Ascending aorta (tissue), 2 donors: ENCODE measurements at regions not wholly inside any gene's neighbourhood (a gene's known extent, or its start where the extent isn't known, plus 50 kb on each side); places are given as distances from the start of the nearest gene placed in this dataset.

ENCODE experiments used
- DNase-seq, 2 donors: peaks; one replicate each; pipeline ENCODE4 v3.0.0-alpha.2; 2019; ENCODE audit warnings: low spot score in 2 of 2
- H3K27ac ChIP-seq, 2 donors: fragments of 200-600 bp; sonication (generic); one replicate each; pipeline ENCODE4 v1.5.1; 2016 to 2017; ENCODE audit warnings: mild to moderate bottlenecking in 1 of 2
- H3K27me3 ChIP-seq: fragments of 200-600 bp; sonication (generic); one replicate; pipeline ENCODE4 v1.5.1; 2017
- H3K36me3 ChIP-seq, 2 donors: fragments of 200-600 bp; sonication (generic); one replicate each; pipeline ENCODE4 v1.5.1; 2016
- H3K4me1 ChIP-seq, 2 donors: fragments of 200-600 bp; sonication (generic); one replicate each; pipeline ENCODE4 v1.5.1; 2016 to 2017; ENCODE audit warnings: mild to moderate bottlenecking in 1 of 2
- H3K4me3 ChIP-seq, 2 donors: fragments of 200-600 bp; sonication (generic); one replicate each; pipeline ENCODE4 v1.5.1; 2016 to 2017; ENCODE audit warnings: mild to moderate bottlenecking in 1 of 2
- H3K9me3 ChIP-seq, 2 donors: fragments of 200-600 bp; sonication (generic); one replicate each; pipeline ENCODE4 v1.5.1; 2016
- intact Hi-C: fragments of 100-400 bp; cut with DNase I; formaldehyde crosslinking; loops from one replicate; pipeline ENCODE4 v1.15.1; 2023
- TF ChIP-seq, protein P1 (sequence below), 3 experiments: fragments of 200-600 bp in 2 of 3; fragments of 450-650 bp in 1 of 3; sonication (generic) in 2 of 3; IDR thresholded peaks; one replicate each; pipeline ENCODE4 v1.5.1; 2016 to 2019; ENCODE audit warnings: antibody characterized with exemption in 3 of 3, mild to moderate bottlenecking in 1 of 3, moderate library complexity in 1 of 3

DNA sequence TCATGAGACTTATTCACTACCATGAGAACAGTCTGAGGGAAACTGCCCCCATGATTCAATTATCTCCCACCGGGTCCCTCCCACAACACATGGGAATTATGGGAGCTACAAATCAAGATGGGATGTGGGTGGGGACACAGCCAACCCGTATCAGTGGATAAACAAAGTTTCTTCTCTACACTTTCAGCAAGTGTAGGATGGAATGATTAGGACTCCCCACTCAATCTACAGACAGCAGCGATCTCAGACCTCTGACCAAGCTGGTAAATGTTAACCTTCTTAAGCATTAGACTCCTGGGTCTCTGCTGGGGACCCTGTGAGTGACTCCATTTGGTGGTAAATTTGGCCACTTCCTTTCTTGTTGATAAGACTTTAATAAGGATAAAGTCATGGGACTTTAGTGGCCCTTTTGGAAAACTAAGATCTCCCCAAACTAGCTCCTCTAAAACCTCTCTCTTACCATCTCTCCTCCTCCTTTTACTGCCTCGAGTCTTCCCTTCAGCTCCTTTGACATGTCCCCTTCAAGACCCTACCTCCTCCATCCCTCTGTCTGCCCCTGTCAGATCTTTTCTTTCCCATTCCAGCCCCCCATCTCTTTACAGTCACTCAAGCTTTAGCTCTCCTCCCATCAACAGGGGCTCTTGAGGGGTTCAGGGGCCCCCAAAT is 71.9 kb downstream of the MYL12B start:
- DNase-seq, result no peak
- TF ChIP-seq, protein P1, sequence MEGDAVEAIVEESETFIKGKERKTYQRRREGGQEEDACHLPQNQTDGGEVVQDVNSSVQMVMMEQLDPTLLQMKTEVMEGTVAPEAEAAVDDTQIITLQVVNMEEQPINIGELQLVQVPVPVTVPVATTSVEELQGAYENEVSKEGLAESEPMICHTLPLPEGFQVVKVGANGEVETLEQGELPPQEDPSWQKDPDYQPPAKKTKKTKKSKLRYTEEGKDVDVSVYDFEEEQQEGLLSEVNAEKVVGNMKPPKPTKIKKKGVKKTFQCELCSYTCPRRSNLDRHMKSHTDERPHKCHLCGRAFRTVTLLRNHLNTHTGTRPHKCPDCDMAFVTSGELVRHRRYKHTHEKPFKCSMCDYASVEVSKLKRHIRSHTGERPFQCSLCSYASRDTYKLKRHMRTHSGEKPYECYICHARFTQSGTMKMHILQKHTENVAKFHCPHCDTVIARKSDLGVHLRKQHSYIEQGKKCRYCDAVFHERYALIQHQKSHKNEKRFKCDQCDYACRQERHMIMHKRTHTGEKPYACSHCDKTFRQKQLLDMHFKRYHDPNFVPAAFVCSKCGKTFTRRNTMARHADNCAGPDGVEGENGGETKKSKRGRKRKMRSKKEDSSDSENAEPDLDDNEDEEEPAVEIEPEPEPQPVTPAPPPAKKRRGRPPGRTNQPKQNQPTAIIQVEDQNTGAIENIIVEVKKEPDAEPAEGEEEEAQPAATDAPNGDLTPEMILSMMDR (IDR thresholded peaks at IDR 0.05), result no peak
- H3K27me3 ChIP-seq, result no peaks in the 10 kb centered on the region

DNA sequence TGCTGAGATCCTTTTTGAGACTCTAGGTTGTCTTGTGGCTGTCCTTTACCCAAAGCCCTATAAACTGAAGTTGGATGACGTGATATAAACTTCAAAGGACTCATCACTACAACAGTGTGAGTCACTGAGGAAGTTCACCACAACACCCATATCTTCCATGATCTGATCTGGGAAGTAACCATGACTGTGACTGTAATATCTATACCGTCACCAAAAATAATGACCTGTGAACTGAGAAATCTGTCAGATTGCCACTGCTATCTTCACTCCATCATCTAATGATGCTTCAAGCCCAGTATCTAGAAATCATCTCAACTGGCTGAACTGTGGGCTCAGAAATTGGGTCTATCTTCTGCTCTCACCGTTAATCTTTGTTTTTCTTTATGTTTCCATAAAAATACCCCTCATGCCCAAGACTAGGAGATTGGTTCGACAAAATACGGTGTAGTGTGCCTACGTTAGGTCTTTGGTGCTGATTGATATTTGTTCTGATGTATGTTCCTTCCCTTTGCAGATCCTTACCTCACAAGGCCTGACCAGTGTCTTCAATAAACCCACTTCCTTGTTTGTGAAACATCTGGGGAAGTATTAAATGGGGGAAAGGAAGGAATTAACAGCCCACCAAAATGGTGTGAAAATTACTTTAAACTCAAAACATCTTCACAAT is 78.2 kb downstream of the MYL12B start:
- Histone ChIP-seq H3K4me1 (no peaks in the 10 kb centered on the region), H3K9me3 (no peaks in the 10 kb centered on the region), H3K4me3 (no peak overlapping the region), H3K27ac (no peak overlapping the region), H3K36me3 (no peaks in the 10 kb centered on the region), H3K27me3 (no peaks in the 10 kb centered on the region)
- intact Hi-C loops, result no loop called here
- TF ChIP-seq, protein P1 (IDR thresholded peaks at IDR 0.05), result no peak
- DNase-seq, result no peak

More for the DNA sequence above, 71.9 kb downstream of the MYL12B start:
- intact Hi-C loops, result no loop called here
- Histone ChIP-seq H3K27ac (no peak overlapping the region), H3K36me3 (no peaks in the 10 kb centered on the region), H3K4me3 (no peak overlapping the region), H3K9me3 (no peaks in the 10 kb centered on the region), H3K4me1 (no peaks in the 10 kb centered on the region)

DNA sequence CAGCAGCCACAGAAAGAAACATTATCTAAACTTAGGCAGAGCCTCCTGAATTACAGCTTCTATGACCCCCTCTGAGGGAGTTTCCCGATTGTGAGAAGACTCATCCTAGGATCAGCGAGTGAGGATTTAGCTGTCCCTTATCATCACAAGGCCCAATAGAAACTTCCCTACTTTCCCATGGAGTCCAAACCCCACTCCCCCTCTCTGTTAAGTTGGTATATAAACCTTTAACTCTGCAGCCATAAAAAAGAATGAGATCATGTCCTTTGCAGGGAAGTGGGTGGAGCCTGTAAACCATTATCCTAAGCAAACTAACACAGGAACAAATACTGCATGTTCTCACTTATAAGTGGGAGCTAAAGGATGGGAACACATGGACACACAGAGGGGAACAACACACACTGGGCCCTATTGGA is 78.8 kb downstream of the MYL12B start:
- DNase-seq, result no peak
- intact Hi-C loops, result no loop called here
- H3K36me3 ChIP-seq, result no peaks in the 10 kb centered on the region
- H3K9me3 ChIP-seq, result no peaks in the 10 kb centered on the region
- H3K27me3 ChIP-seq, result no peaks in the 10 kb centered on the region
- H3K4me1 ChIP-seq, result no peaks in the 10 kb centered on the region
- H3K4me3 ChIP-seq, result no peak overlapping the region
- TF ChIP-seq, protein P1 (IDR thresholded peaks at IDR 0.05), result no peak
- H3K27ac ChIP-seq, result no peak overlapping the region

DNA sequence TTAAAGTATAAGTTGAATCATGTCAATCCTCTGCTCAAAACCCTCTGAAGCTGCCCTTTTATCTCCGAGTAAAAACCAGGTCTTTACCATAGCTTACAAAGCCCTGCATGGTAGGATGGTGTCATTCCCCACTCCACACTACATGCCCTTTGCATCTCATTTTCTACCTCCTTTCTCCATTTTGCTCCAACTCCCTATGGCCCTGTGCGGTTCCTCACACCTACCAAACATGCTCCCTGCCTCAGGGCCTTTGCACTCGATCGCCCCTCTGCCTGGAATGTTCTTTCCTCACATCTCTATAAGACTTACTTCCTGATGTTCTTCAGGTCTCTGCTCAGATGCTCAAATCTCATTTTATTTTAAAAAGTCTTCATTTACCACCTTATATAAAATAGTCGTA is 80.7 kb downstream of the MYL12B start:
- intact Hi-C loops, result no loop called here
- H3K9me3 ChIP-seq, result no peaks in the 10 kb centered on the region
- DNase-seq, result no peak
- H3K27ac ChIP-seq, result no peak overlapping the region
- no peak overlapping the region for H3K4me3 ChIP-seq
- TF ChIP-seq, protein P1 (IDR thresholded peaks at IDR 0.05), result no peak
- no peaks in the 10 kb centered on the region for H3K36me3 ChIP-seq
- H3K27me3 ChIP-seq, result no peaks in the 10 kb centered on the region
- H3K4me1 ChIP-seq, result no peaks in the 10 kb centered on the region

DNA sequence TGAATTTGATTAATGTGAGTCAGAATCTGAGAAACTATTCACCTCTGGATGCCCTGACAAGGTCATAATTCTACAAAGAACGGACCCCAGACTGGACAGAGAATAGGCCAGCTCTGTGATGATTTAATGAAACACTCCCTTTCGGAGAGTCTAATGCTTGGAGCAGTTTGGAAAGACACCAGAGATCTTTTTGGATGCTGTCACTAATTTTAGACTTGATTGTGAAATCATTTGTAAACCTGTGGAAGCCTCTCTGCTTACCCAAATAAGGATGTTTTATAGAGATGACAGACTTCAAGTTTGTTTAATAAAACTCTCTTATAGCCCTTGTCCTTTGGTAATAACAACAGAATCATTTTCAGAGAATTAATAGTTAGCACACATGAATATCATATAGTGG is 83.5 kb downstream of the MYL12B start:
- Histone ChIP-seq H3K9me3 (no peaks in the 10 kb centered on the region), H3K4me3 (no peak overlapping the region), H3K36me3 (no peaks in the 10 kb centered on the region), H3K27me3 (no peaks in the 10 kb centered on the region), H3K4me1 (no peaks in the 10 kb centered on the region), H3K27ac (no peak overlapping the region)
- intact Hi-C loops, result no loop called here
- TF ChIP-seq, protein P1 (IDR thresholded peaks at IDR 0.05), result no peak
- no peak for DNase-seq
